Neutrophil (primary cell): ENCODE measurements at regions not wholly inside any gene's neighbourhood (a gene's known extent, or its start where the extent isn't known, plus 50 kb on each side); places are given as distances from the start of the nearest gene placed in this dataset.

Experiments
- H3K27ac ChIP-seq: fragments of 200-600 bp; sonication (generic); 2 replicates; pipeline ENCODE4 v1.5.1; 2016; ENCODE audit warnings: mild to moderate bottlenecking, moderate library complexity
- H3K27me3 ChIP-seq: fragments of 200-600 bp; sonication (generic); 2 replicates; pipeline ENCODE4 v1.6.0; 2016; ENCODE audit warnings: mild to moderate bottlenecking
- H3K36me3 ChIP-seq: fragments of 200-600 bp; sonication (generic); 2 replicates; pipeline ENCODE4 v1.5.1; 2017
- H3K4me1 ChIP-seq, 2 experiments: fragments of 200-600 bp in 1 of 2; sonication (generic) in 1 of 2; 1 replicate in 1 of 2; 2 replicates in 1 of 2; pipeline versions ENCODE4 v1.5.1 to v1.6.1; 2013 to 2016; ENCODE audit warnings: low read depth in 1 of 2, low read length in 1 of 2, mild to moderate bottlenecking in 1 of 2, moderate library complexity in 1 of 2; ENCODE audit not compliant: control insufficient read depth in 1 of 2, insufficient read depth in 1 of 2
- H3K4me3 ChIP-seq, 2 experiments: fragments of 200-600 bp in 1 of 2; sonication (generic) in 1 of 2; 1 replicate in 1 of 2; 2 replicates in 1 of 2; pipeline ENCODE4 v1.5.1; 2013 to 2016; ENCODE audit warnings: low read depth in 1 of 2, low read length in 1 of 2, mild to moderate bottlenecking in 1 of 2, moderate library complexity in 1 of 2
- H3K9me3 ChIP-seq: fragments of 200-600 bp; sonication (generic); 2 replicates; pipeline ENCODE4 v1.5.1; 2016
- CTCF ChIP-seq: fragments of 200-600 bp; sonication (generic); IDR thresholded peaks from 2 replicates; pipeline ENCODE4 v1.5.1; 2016; ENCODE audit warnings: antibody characterized with exemption

- Histone ChIP-seq H3K4me3 (no peak overlapping the region), H3K36me3 (no peaks in the 10 kb centered on the region), H3K4me1 (no peaks in the 10 kb centered on the region), H3K27me3 (no peaks in the 10 kb centered on the region), H3K9me3 (no peaks in the 10 kb centered on the region), H3K27ac (no peak overlapping the region)
- TF ChIP-seq CTCF = no peak
Observed at GRCh38 chr13:78022164-78022877, 103.7 kb upstream of the EDNRB start.

GRCh38 chr13:78020861-78021260 is 102.2 kb upstream of the EDNRB start:
- no peaks in the 10 kb centered on the region for H3K27me3 ChIP-seq
- no peak overlapping the region for H3K27ac ChIP-seq
- H3K4me3 ChIP-seq = no peak overlapping the region
- no peaks in the 10 kb centered on the region for H3K4me1 ChIP-seq
- no peaks in the 10 kb centered on the region for H3K36me3 ChIP-seq
- no peaks in the 10 kb centered on the region for H3K9me3 ChIP-seq
- no peak for TF ChIP-seq CTCF

- Histone ChIP-seq H3K27ac (no peak overlapping the region), H3K27me3 (no peaks in the 10 kb centered on the region), H3K36me3 (no peaks in the 10 kb centered on the region), H3K4me3 (no peak overlapping the region), H3K4me1 (no peaks in the 10 kb centered on the region), H3K9me3 (no peaks in the 10 kb centered on the region)
- no peak for TF ChIP-seq CTCF
Observed at GRCh38 chr13:78015782-78016181, 97.2 kb upstream of the EDNRB start.

- H3K27me3 ChIP-seq = no peaks in the 10 kb centered on the region
- no peak overlapping the region for H3K27ac ChIP-seq
- no peak for TF ChIP-seq CTCF
- H3K9me3 ChIP-seq = no peaks in the 10 kb centered on the region
- no peak overlapping the region for H3K4me3 ChIP-seq
- H3K36me3 ChIP-seq = no peaks in the 10 kb centered on the region
- no peaks in the 10 kb centered on the region for H3K4me1 ChIP-seq
Observed at GRCh38 chr13:78012046-78012445, 93.4 kb upstream of the EDNRB start.

- TF ChIP-seq CTCF = no peak
- no peaks in the 10 kb centered on the region for H3K36me3 ChIP-seq
- no peaks in the 10 kb centered on the region for H3K27me3 ChIP-seq
Observed at GRCh38 chr13:78004821-78005220, 86.2 kb upstream of the EDNRB start.

More at GRCh38 chr13:78004821-78005220, 86.2 kb upstream of the EDNRB start:
- H3K4me1 ChIP-seq = no peaks in the 10 kb centered on the region
- H3K27ac ChIP-seq = no peak overlapping the region
- H3K4me3 ChIP-seq = no peak overlapping the region
- H3K9me3 ChIP-seq = no peaks in the 10 kb centered on the region
